Mesendoderm (in vitro differentiated cells): ENCODE measurements at regions not wholly inside any gene's neighbourhood (a gene's known extent, or its start where the extent isn't known, plus 50 kb on each side); places are given as distances from the start of the nearest gene placed in this dataset. TPM values are rescaled to one million over a fixed set of nuclear protein-coding genes. Genes with fewer than 3 reads are reported as not detected.

Experiments
- DNase-seq: peaks from one replicate; pipeline ENCODE4 v3.0.0; 2013
- H2AK5ac ChIP-seq: 2 replicates; pipeline ENCODE4 v1.6.1; 2013; ENCODE audit warnings: low read length, inconsistent platforms
- H2BK120ac ChIP-seq: 2 replicates; pipeline ENCODE4 v1.6.1; 2013; ENCODE audit warnings: low read depth, mild to moderate bottlenecking, low read length, moderate library complexity, mixed read lengths
- H2BK15ac ChIP-seq: replicated peaks from 2 replicates; pipeline ENCODE4 v1.6.1; 2013; ENCODE audit warnings: low read depth, mild to moderate bottlenecking, moderate library complexity
- H2BK5ac ChIP-seq: 2 replicates; pipeline ENCODE4 v1.6.1; 2013; ENCODE audit warnings: low read length, inconsistent platforms
- H3K18ac ChIP-seq: 2 replicates; pipeline ENCODE4 v1.6.1; 2013; ENCODE audit warnings: mild to moderate bottlenecking, low read length, mixed read lengths
- H3K23ac ChIP-seq: one replicate; pipeline ENCODE4 v1.6.1; 2013; ENCODE audit warnings: low read length
- H3K27ac ChIP-seq: 2 replicates; pipeline ENCODE4 v1.5.1; 2013; ENCODE audit warnings: low read depth, mild to moderate bottlenecking, inconsistent platforms, low read length, moderate library complexity
- H3K27me3 ChIP-seq: 2 replicates; pipeline ENCODE4 v1.6.1; 2013; ENCODE audit warnings: low read length, control low read depth, mild to moderate bottlenecking, inconsistent platforms; ENCODE audit not compliant: insufficient read depth, poor library complexity
- H3K36me3 ChIP-seq: 2 replicates; pipeline ENCODE4 v1.6.1; 2013; ENCODE audit warnings: low read length, inconsistent platforms; ENCODE audit not compliant: control insufficient read depth, insufficient read depth
- H3K4ac ChIP-seq: one replicate; pipeline ENCODE4 v1.6.1; 2013; ENCODE audit warnings: low read depth, mild to moderate bottlenecking, low read length, moderate library complexity
- H3K4me1 ChIP-seq: 2 replicates; pipeline ENCODE4 v1.6.1; 2013; ENCODE audit warnings: low read depth, low read length, inconsistent platforms; ENCODE audit not compliant: control insufficient read depth
- H3K4me2 ChIP-seq: 2 replicates; pipeline ENCODE4 v1.6.1; 2013; ENCODE audit warnings: low read length
- H3K4me3 ChIP-seq: 2 replicates; pipeline ENCODE4 v1.5.1; 2013; ENCODE audit warnings: mild to moderate bottlenecking, low read length
- H3K56ac ChIP-seq: one replicate; pipeline ENCODE4 v1.6.1; 2013; ENCODE audit warnings: low read length
- H3K79me1 ChIP-seq: 2 replicates; pipeline ENCODE4 v1.6.1; 2013; ENCODE audit warnings: low read length, inconsistent platforms
- H3K79me2 ChIP-seq: 2 replicates; pipeline ENCODE4 v1.6.1; 2013; ENCODE audit warnings: mild to moderate bottlenecking, low read length; ENCODE audit not compliant: control insufficient read depth, insufficient read depth
- H3K9ac ChIP-seq: 2 replicates; pipeline ENCODE4 v1.6.1; 2013; ENCODE audit warnings: low read length, inconsistent platforms
- H4K5ac ChIP-seq: one replicate; pipeline ENCODE4 v1.6.1; 2013; ENCODE audit warnings: low read length
- H4K8ac ChIP-seq: one replicate; pipeline ENCODE4 v1.6.1; 2013; ENCODE audit warnings: low read depth, mild to moderate bottlenecking, control low read depth, low read length, moderate library complexity
- WGBS: extraction: QIAGEN DNeasy Blood & Tissue Kit; methylation state at CpG from one replicate; pipeline ENCODE4 v1.1.7; 2013; ENCODE audit warnings: low lambda C conversion rate, missing lambda C conversion rate; ENCODE audit not compliant: insufficient coverage; ENCODE audit errors: extremely low coverage; 5-methylcytosine and 5-hydroxymethylcytosine counted together
- small RNA-seq: library from polyadenylated mRNA; stranded (forward); fragments of <200 nt; extraction: miRNeasy Mini kit (QIAGEN cat#:217004); gene quantifications from one replicate; pipeline ENCODE3, GENCODE V24; 2013; ENCODE audit not compliant: insufficient read depth

DNA sequence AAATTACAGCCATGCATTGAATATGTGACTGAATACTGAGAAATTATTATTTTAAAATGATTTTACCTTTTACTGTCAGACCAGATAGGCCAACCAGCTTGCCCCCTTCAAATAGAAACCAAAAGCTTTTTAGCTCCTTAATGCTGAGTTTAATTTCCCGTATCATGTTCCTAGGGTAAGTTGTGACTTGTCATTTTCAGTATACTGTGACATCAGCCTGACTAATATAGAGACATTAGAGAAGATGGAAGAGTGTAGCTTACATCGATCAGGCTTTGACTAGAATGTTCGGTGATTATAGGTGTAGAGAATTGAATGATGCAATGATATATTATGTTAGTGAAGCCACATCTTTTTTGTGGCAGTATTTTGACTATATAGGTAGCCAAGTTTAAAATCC lies 50.6 kb upstream of the ZEB2 start:
- H3K27ac ChIP-seq, result no peak overlapping the region
- no peak overlapping the region for H3K56ac ChIP-seq
- 100% methylated on average over 1 of the region's 3 CpGs for WGBS
- no peak overlapping the region for H2AK5ac ChIP-seq
- H3K4me3 ChIP-seq, result no peak overlapping the region
- no peaks in the 10 kb centered on the region for H3K79me1 ChIP-seq
- H3K9ac ChIP-seq, result no peak overlapping the region
- H2BK15ac ChIP-seq, result no peak overlapping the region
- H2BK5ac ChIP-seq, result no peak overlapping the region
- H3K36me3 ChIP-seq, result no peaks in the 10 kb centered on the region
- no peak overlapping the region for H2BK120ac ChIP-seq
- no peaks in the 10 kb centered on the region for H3K27me3 ChIP-seq
- H3K4me2 ChIP-seq, result no peak overlapping the region
- H3K4ac ChIP-seq, result no peak overlapping the region
- no peaks in the 10 kb centered on the region for H3K4me1 ChIP-seq
- no peak overlapping the region for H4K8ac ChIP-seq
- no peak overlapping the region for H3K18ac ChIP-seq
- no peak for DNase-seq
- no peak overlapping the region for H4K5ac ChIP-seq
- no peak overlapping the region for H3K23ac ChIP-seq
- H3K79me2 ChIP-seq, result no peaks in the 10 kb centered on the region

Small RNAs in the stretch of these regions (small RNA-seq; reads per million reads assigned to genes)
- gene RF00019 (not detected), gene RF01992 (not detected), gene RNA5SP106 (0.72 reads per million), gene RNU6-692P (not detected), gene RNU6-715P (not detected), gene RNU7-2P (not detected)
